PC-9 (cell line): ENCODE measurements at regions not wholly inside any gene's neighbourhood (a gene's known extent, or its start where the extent isn't known, plus 50 kb on each side); places are given as distances from the start of the nearest gene placed in this dataset.

Experiments
- BruUV-seq: library from RNA; stranded (reverse); fragments of 400-500 nt; replicated peaks from 2 replicates; lab custom pipeline; 2021; lab: Mats Ljungman, UMichigan
- CTCF ChIA-PET: fragments of 300-600 bp; sonication (Branson Sonifier 250); formaldehyde crosslinking; loops from one replicate; lab custom pipeline; 2022; ENCODE audit warnings: antibody characterized with exemption; lab: Charles Lee
- POLR2A ChIA-PET: fragments of 300-600 bp; sonication (Branson Sonifier 250); formaldehyde crosslinking; loops from one replicate; lab custom pipeline; 2022; ENCODE audit warnings: antibody characterized with exemption; ENCODE audit not compliant: unreplicated experiment; lab: Charles Lee
- DNase-seq, 2 experiments: peaks; one replicate each; pipeline versions ENCODE4 v3.0.0 to v3.0.0-alpha.2; 2015 to 2022; ENCODE audit warnings: mixed read lengths in 1 of 2
- H2AFZ ChIP-seq: fragments of 200-600 bp; sonication (generic); 2 replicates; pipeline ENCODE4 v1.8.1; 2017; ENCODE audit warnings: antibody characterized with exemption
- H3F3A ChIP-seq: fragments of 200-600 bp; sonication (generic); 2 replicates; pipeline ENCODE4 v1.8.1; 2017; ENCODE audit warnings: antibody characterized with exemption, mild to moderate bottlenecking, low read depth; ENCODE audit not compliant: insufficient read depth
- H3K27ac ChIP-seq: fragments of 200-600 bp; sonication (generic); 2 replicates; pipeline ENCODE4 v1.6.1; 2016; ENCODE audit warnings: mixed run types
- H3K27me3 ChIP-seq: fragments of 200-600 bp; sonication (generic); 2 replicates; pipeline ENCODE4 v1.6.1; 2016; ENCODE audit warnings: low read depth, mixed run types; ENCODE audit not compliant: insufficient read depth
- H3K36me3 ChIP-seq: fragments of 200-600 bp; sonication (generic); 2 replicates; pipeline ENCODE4 v1.6.1; 2016; ENCODE audit warnings: low read depth, mixed run types
- H3K4me1 ChIP-seq: fragments of 200-600 bp; sonication (generic); replicated peaks from 2 replicates; pipeline ENCODE4 v1.6.1; 2016; ENCODE audit warnings: mixed run types; ENCODE audit not compliant: insufficient read depth
- H3K4me2 ChIP-seq: fragments of 200-600 bp; sonication (generic); 2 replicates; pipeline ENCODE4 v1.6.1; 2017; ENCODE audit warnings: mixed run types
- H3K4me3 ChIP-seq: fragments of 200-600 bp; sonication (generic); 2 replicates; pipeline ENCODE4 v1.6.1; 2016; ENCODE audit warnings: mixed run types
- H3K79me2 ChIP-seq: fragments of 200-600 bp; sonication (generic); 2 replicates; pipeline ENCODE4 v1.6.1; 2017; ENCODE audit warnings: low read depth, mixed run types
- H3K9me2 ChIP-seq: fragments of 200-600 bp; sonication (generic); 2 replicates; pipeline ENCODE4 v1.8.1; 2017; ENCODE audit warnings: mild to moderate bottlenecking; ENCODE audit not compliant: insufficient read depth
- H3K9me3 ChIP-seq: fragments of 200-600 bp; sonication (generic); 2 replicates; pipeline ENCODE4 v1.8.1; 2016; ENCODE audit warnings: low read depth; ENCODE audit not compliant: insufficient read depth
- H4K20me1 ChIP-seq: fragments of 200-600 bp; sonication (generic); 2 replicates; pipeline ENCODE4 v1.8.1; 2017; ENCODE audit not compliant: insufficient read depth
- CTCF ChIP-seq: fragments of 200-600 bp; sonication (generic); conservative IDR thresholded peaks from 2 replicates; pipeline ENCODE4 v1.6.1; 2017; ENCODE audit warnings: mixed run types, antibody characterized with exemption, mild to moderate bottlenecking, moderate library complexity
- EZH2 ChIP-seq: fragments of 200-600 bp; sonication (generic); IDR thresholded peaks from 2 replicates; pipeline ENCODE4 v1.8.0; 2017; ENCODE audit warnings: antibody characterized with exemption, low read depth
- intact Hi-C: fragments of 100-400 bp; cut with micrococcal nuclease; formaldehyde crosslinking; loops from one replicate; pipeline ENCODE4 v1.10.0; 2022; ENCODE audit not compliant: unreplicated experiment

- Histone ChIP-seq H3K4me1 (no peaks in the 10 kb centered on the region), H4K20me1 (no peaks in the 10 kb centered on the region), H3F3A (no peaks in the 10 kb centered on the region), H3K9me3 (no peaks in the 10 kb centered on the region), H2AFZ (no peak overlapping the region), H3K27me3 (no peaks in the 10 kb centered on the region), H3K36me3 (no peaks in the 10 kb centered on the region), H3K4me3 (no peak overlapping the region), H3K27ac (no peak overlapping the region), H3K4me2 (no peak overlapping the region), H3K79me2 (no peaks in the 10 kb centered on the region), H3K9me2 (no peaks in the 10 kb centered on the region)
- no TSS peak for BruUV-seq
- TF ChIP-seq CTCF: no peak
- no peak for TF ChIP-seq EZH2
- CTCF ChIA-PET: no interaction called here
- POLR2A ChIA-PET: no interaction called here
- intact Hi-C loops: no loop called here
- no peak for DNase-seq
Measured at GRCh38 chr20:12502443-12502842, 506.3 kb upstream of the SPTLC3 start.

GRCh38 chr20:12504779-12505178 is 504.0 kb upstream of the SPTLC3 start:
- H3K27me3 ChIP-seq: no peaks in the 10 kb centered on the region
- no peak overlapping the region for H3K4me2 ChIP-seq
- H3K36me3 ChIP-seq: no peaks in the 10 kb centered on the region
- no peak for TF ChIP-seq EZH2
- H3F3A ChIP-seq: no peaks in the 10 kb centered on the region
- no peaks in the 10 kb centered on the region for H3K9me3 ChIP-seq
- no peaks in the 10 kb centered on the region for H4K20me1 ChIP-seq
- POLR2A ChIA-PET: no interaction called here
- no peaks in the 10 kb centered on the region for H3K4me1 ChIP-seq
- no TSS peak for BruUV-seq
- no peak for DNase-seq
- H3K4me3 ChIP-seq: no peak overlapping the region
- CTCF ChIA-PET: no interaction called here
- no peaks in the 10 kb centered on the region for H3K79me2 ChIP-seq
- H3K9me2 ChIP-seq: no peaks in the 10 kb centered on the region
- intact Hi-C loops: no loop called here
- no peak overlapping the region for H3K27ac ChIP-seq
- no peak overlapping the region for H2AFZ ChIP-seq

- no peak overlapping the region for H3K27ac ChIP-seq
- intact Hi-C loops: no loop called here
- no peaks in the 10 kb centered on the region for H3F3A ChIP-seq
- ChIA-PET POLR2A (no interaction called here), CTCF (no interaction called here)
- H3K27me3 ChIP-seq: no peaks in the 10 kb centered on the region
- no peaks in the 10 kb centered on the region for H3K79me2 ChIP-seq
- no peak for DNase-seq
- no peak overlapping the region for H3K4me2 ChIP-seq
- no peaks in the 10 kb centered on the region for H3K4me1 ChIP-seq
- H3K9me2 ChIP-seq: no peaks in the 10 kb centered on the region
- H2AFZ ChIP-seq: no peak overlapping the region
- no peak for TF ChIP-seq CTCF
- TF ChIP-seq EZH2: no peak
- no peaks in the 10 kb centered on the region for H4K20me1 ChIP-seq
- H3K4me3 ChIP-seq: no peak overlapping the region
- BruUV-seq: no TSS peak
- no peaks in the 10 kb centered on the region for H3K9me3 ChIP-seq
- no peaks in the 10 kb centered on the region for H3K36me3 ChIP-seq
Measured at GRCh38 chr20:12511499-12511898, 497.3 kb upstream of the SPTLC3 start.

- Histone ChIP-seq H3K27me3 (no peaks in the 10 kb centered on the region), H3K9me2 (no peaks in the 10 kb centered on the region), H3K4me3 (no peak overlapping the region), H3F3A (no peaks in the 10 kb centered on the region), H3K4me1 (no peaks in the 10 kb centered on the region), H4K20me1 (no peaks in the 10 kb centered on the region), H3K27ac (no peak overlapping the region), H3K4me2 (no peak overlapping the region), H2AFZ (no peak overlapping the region), H3K36me3 (no peaks in the 10 kb centered on the region), H3K9me3 (no peaks in the 10 kb centered on the region), H3K79me2 (no peaks in the 10 kb centered on the region)
- TF ChIP-seq CTCF: no peak
- TF ChIP-seq EZH2: no peak
- BruUV-seq: no TSS peak
- intact Hi-C loops: no loop called here
- CTCF ChIA-PET: no interaction called here
- POLR2A ChIA-PET: no interaction called here
- no peak for DNase-seq
Measured at GRCh38 chr20:12512755-12513154, 496.0 kb upstream of the SPTLC3 start.
